Islet precursor cell (in vitro differentiated cells): ENCODE measurements at regions not wholly inside any gene's neighbourhood (a gene's known extent, or its start where the extent isn't known, plus 50 kb on each side); places are given as distances from the start of the nearest gene placed in this dataset.
A peak's percentile ranks its signal among the peaks of the same experiment; 100 is the strongest.

Experiments used
- DNase-seq: peaks from one replicate; pipeline ENCODE4 v3.0.0-alpha.2; 2018

DNA sequence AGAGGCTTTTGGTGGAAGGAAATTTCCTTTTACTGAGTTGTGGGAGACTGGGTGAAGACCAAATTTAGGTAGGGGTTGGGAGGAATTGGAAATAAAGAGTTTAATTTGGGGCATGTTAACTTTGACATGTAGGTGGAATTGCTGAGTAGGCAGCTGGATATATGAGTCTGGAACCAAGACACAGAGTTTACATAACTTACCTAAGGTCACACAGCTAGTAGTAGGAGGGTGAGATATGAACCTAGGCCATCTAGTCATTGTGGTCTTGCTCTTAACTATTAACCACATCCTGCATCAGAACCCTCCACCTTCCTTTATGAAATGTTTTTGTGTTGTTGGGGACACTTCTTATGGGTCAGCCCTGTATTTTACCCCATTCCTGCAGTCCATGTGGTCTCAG lies 113.1 kb downstream of the ICOS start:
- DNase-seq, result no peak

DNA sequence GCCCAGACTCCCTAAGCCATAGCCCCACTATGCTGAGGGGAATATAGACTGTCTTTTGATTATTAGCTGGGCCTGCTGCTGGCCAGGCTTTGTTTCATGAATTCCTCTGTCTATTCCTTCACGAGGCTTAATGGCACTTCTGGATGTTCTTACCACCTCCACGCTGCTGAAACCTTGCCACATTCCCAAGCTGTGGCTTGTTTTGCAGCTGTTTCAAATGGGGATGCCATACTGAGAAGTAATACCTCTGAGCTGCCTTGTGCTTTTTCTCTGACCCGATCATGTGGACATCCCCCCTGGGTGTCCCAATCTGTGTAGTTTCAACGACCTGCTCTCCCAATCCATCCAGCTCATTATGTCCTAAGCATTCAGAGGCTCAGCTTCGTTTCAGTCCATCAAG lies 114.1 kb downstream of the ICOS start:
- no peak for DNase-seq

DNA sequence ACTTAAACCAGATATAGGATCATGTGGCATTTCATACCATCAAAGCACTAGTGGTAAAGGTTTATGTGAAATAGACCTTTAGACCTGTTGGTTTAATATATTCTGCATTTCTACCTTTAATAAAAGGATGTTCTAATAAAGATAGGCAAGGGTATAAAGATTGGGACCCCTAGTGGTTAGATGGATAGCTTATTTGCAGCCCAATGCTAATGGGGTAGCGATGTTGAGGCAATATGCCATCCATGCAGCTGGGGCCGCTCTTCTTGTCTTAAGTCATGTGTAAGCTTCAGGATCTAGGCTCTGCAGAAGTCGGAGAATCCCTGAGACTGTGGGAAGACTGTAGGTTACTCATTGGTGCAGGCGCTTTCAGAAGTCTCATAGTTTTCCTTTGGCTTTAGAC lies 114.9 kb downstream of the ICOS start:
- no peak for DNase-seq

- no peak for DNase-seq
Observed at GRCh38 chr2:204051984-204052556, 115.5 kb downstream of the ICOS start.

DNA sequence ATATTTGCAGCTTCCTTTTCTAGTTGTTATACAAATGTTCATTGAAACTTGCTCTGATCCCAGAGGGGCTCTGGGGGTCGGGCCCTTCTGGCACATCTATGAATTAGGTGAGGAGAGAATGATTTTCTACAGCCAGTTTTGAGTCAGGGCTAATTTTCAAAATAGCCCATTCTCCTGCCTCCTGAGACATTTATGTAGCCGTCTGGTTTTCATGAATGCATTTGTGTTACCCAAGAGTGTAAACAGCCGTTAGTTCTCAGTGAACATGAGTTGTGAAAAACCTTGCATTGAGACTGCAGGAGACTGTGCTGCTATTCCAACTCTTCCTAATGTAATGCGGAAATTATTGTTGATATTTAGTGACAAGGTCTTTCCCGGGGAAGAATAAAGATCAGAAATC lies 122.5 kb downstream of the ICOS start:
- no peak for DNase-seq

- no peak for DNase-seq
Observed at GRCh38 chr2:204060841-204061240, 124.3 kb downstream of the ICOS start.

DNA sequence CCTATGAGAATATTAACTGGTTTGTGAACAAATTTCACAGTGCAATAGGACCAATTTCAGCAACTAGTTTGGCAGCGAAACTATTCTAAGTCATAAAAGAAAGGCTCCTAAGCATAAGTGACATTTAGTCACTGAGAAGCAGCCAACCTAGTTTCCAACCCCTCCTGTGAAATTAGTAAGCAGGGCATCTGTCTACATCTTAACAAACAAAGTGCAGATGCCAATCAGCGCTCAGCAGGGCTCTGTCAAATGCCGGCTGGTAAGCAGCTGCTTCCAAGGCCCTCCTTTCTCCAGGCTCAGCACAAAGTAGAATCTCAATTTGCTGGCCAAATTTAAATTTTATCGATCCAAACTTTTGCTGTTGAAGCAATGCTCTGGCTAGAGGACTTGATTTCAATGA lies 124.7 kb downstream of the ICOS start:
- no peak for DNase-seq

GRCh38 chr2:204064119-204064518 lies 127.6 kb downstream of the ICOS start:
- DNase-seq, result no peak

DNA sequence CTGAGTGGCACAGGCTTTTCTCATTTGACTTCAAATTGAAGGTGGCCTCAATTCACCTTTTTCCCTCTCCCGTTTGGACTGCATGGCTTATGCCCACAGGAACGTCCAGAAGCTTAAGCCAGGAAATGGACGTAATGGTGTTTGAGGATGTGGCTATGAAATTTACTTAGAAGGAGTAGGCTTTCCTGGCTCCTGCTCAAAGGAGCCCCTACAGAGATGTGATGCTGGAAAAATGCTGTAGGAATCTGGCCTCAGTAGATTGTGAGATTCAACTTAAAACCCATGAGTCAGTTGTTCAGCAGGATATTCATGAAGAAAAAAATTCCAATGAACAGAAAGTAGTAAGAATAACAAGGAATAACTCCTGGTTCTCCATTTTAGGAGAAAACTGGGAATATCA lies 129.0 kb downstream of the ICOS start:
- no peak for DNase-seq

GRCh38 chr2:204066051-204066450 lies 129.5 kb downstream of the ICOS start:
- no peak for DNase-seq

- no peak for DNase-seq
Observed at GRCh38 chr2:204069804-204070203, 133.2 kb downstream of the ICOS start.

- DNase-seq, result peak; percentile 72
Observed at GRCh38 chr2:204072443-204073324, 136.1 kb downstream of the ICOS start.

GRCh38 chr2:204074456-204074855 lies 137.9 kb downstream of the ICOS start:
- DNase-seq, result no peak

DNA sequence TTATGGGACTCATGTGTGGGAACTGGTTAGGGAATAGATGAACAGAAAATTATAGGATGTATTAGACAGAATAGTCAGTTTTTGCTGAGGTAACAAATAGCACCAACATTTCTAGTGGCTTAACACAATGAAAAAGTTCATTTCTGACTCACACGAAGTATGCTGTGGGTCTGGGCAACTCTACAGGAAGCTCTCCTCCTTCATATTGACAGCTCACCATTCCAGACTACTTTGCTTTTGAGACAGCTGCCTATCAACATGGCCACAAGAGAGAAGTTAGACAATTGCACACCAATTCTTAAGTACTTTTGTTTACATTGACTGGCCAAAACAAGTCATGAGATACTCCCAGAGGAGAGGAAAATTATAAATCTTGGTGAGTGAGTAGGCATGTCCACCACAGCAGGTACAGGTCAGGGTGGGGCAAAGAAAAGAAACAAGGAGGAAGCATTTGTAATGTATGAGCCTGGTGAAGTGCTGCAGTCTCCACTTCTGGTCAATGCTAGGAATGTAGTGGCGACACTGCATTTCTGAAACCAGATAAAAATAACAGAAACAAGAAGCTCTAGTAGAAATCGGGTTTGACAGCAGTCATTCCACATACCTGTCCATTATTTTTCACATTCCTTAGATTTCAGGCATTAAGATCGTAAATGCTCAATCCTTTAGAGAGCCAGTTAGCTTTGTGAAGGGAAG lies 141.6 kb downstream of the ICOS start:
- DNase-seq, result peak; percentile 58

DNA sequence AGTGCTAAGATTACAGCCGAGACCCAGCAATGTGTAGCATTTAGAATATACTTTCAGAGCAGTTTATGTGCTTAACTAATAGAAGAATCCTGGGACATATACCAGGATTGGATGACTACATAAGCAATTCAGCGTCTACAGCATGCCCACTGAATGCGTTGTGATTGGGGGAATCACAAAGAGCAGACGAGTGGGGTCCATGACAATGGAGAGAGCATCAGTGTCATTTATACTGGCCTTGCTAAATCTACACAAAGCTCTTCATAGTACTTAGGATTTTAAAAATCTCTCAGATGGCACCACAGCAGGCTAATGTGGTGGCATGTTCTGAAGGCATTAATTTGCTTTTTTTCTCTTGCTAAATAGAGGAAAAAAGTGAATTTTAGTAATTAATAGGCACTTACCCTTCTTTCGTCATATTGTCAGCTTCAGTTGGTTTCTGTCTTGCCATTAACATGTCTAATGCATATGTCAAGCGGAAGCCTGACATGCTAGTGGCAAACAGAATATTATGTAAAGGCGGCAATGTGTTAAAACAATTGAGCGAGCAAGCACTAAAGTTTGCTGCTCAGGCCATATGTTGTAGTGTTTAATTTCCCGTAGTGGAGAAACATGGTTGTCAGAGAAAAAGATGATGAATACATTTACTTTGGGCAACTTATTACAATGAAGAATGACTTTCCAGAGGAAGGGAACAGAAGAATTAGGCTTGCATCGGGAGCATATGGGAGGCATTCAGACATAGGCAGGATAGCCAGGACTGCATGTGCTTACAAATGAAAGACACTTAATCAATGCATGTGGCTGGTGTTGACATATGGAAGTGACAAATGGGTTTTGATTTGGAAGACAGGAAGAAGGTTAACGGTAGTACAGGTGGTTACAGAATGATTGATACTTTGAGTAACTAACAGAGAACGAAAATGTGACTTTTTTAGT lies 145.2 kb downstream of the ICOS start:
- DNase-seq, result no peak

- no peak for DNase-seq
Observed at GRCh38 chr2:204086167-204086566, 149.6 kb downstream of the ICOS start.

DNA sequence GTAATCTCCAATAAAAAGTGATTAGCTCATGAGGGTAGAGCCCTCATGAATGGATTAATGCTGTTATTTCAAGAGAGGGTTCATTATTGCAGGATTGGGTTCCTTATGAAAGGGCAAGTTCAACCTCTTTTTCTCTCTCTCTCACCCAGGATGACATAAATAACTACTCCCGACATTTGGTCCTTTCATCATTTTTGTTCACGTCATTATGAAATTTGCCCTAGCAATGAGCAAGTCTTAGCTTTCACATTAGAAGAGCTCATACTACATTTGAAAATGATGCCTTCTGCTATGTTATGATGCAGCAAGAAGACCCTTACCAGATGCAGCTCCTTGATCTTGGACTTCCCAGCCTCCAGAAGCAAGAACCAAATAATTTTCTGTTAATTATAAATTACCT lies 152.5 kb downstream of the ICOS start:
- DNase-seq, result no peak

- DNase-seq, result no peak
Observed at GRCh38 chr2:204089574-204089973, 153.0 kb downstream of the ICOS start.

DNA sequence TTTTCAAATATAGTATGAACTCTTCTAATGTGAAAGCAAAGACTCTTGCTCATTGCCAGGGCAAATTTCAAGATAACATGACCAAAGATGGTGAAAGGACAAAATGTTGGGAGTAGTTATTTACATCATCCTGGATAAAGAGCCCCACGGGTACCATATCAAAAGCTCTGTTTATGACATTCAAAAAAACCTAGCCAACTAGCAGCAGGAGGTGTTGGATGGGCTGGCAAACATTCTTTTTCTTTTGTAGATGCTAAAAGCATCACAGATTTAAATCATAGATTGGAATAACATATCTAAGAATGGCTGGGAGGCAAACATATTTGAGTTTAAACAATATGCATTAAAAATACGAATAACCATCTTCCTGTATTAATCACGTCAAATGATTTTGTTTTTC lies 153.5 kb downstream of the ICOS start:
- no peak for DNase-seq

GRCh38 chr2:204104811-204105210 lies 168.2 kb downstream of the ICOS start:
- DNase-seq, result no peak

GRCh38 chr2:204108330-204108751 lies 171.8 kb downstream of the ICOS start:
- DNase-seq, result peak; percentile 67

DNA sequence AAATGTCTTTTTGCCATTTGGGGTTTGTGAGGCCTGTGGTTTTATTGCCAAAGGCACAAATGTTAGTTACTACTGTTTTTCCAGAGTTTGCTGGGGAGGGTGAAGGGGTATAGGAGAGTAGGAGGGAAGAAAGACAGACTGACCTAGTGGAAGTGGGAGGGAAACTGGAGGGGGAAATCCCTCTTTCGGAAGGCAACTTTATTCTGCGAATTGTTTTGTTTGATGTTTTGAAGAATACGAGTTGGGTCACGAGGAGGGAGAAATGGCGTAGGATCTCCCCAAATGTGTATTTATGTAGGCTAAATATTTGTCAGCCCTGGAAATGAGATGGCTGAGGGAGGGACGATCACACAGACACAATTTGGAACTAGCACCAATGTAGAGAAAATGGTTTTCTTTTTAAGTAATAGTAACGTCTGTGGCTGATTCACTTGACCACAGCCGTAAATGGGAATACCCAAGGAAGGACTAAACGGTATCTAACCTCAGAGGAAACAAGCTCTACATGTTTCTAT lies 172.3 kb downstream of the ICOS start:
- no peak for DNase-seq

- DNase-seq, result peak; percentile 87
Observed at GRCh38 chr2:204109681-204110080, 173.1 kb downstream of the ICOS start.
